ENCODE measurements at regions not wholly inside any gene's neighbourhood (a gene's known extent, or its start where the extent isn't known, plus 50 kb on each side); places are given as distances from the start of the nearest gene placed in this dataset.

GRCh38 chr22:26827611-26828010 lies 170.2 kb downstream of the MIAT start:
- Histone ChIP-seq H3K4me1 (replicated peaks in 1 of 4; ENCODE audit: control insufficient read depth in 3 of 4, insufficient read depth in 4 of 4, low read length in 3 of 4) (no peaks in the 10 kb centered on the region; a peak in 1 of 7 replicates), H2AK5ac (ENCODE audit: low read depth, low read length) (no peak overlapping the region), H4K8ac (ENCODE audit: extremely low read depth, insufficient read depth, low read length) (no peak overlapping the region), H3K79me1 (ENCODE audit: low read depth, low read length) (no peaks in the 10 kb centered on the region), H2BK12ac (ENCODE audit: low read depth, low read length) (no peak overlapping the region), H2AFZ (ENCODE audit: low read length) (no peak overlapping the region), H2BK120ac (replicated peaks; ENCODE audit: low read depth, low read length) (no peak overlapping the region), H2BK15ac (ENCODE audit: low read length) (no peak overlapping the region), H3K79me2 (ENCODE audit: control insufficient read depth in 1 of 2, insufficient read depth in 2 of 2, low read length in 2 of 2) (no peaks in the 10 kb centered on the region), H3K23me2 (ENCODE audit: low read depth, low read length) (no peaks in the 10 kb centered on the region), H3K4ac (replicated peaks; ENCODE audit: insufficient read length, low read depth, low read length) (no peak overlapping the region), H4K5ac (ENCODE audit: insufficient read length, low read depth, low read length) (no peak overlapping the region), H4K91ac (replicated peaks; ENCODE audit: insufficient read length, low read length) (no peak overlapping the region), H3K9ac (replicated peaks in 1 of 4; ENCODE audit: extremely low read depth in 1 of 4, low read depth in 3 of 4, low read length in 3 of 4) (no peak overlapping the region), H3K56ac (replicated peaks; ENCODE audit: insufficient read length, low read depth, low read length) (no peak overlapping the region), H3K23ac (ENCODE audit: insufficient read length) (no peak overlapping the region), H3K4me2 (ENCODE audit: insufficient read depth in 1 of 2, low read depth in 2 of 2, low read length in 2 of 2) (no peak overlapping the region), H3K36me3 (ENCODE audit: control insufficient read depth in 2 of 4, insufficient read depth in 4 of 4, low read length in 3 of 4) (no peaks in the 10 kb centered on the region), H3K27ac (ENCODE audit: low read depth, low read length) (no peak overlapping the region), H2BK20ac (ENCODE audit: low read length) (no peak overlapping the region), H3K18ac (ENCODE audit: extremely low read depth, low read length) (no peak overlapping the region), H2BK5ac (ENCODE audit: low read depth, low read length) (no peak overlapping the region), H3K27me3 (replicated peaks in 1 of 4; ENCODE audit: control insufficient read depth in 3 of 4, extremely low read depth in 1 of 4, insufficient read depth in 3 of 4, low read length in 3 of 4) (no peaks in the 10 kb centered on the region; a peak in 1 of 7 replicates), H4K20me1 (replicated peaks in 1 of 2; ENCODE audit: control insufficient read depth in 1 of 2, insufficient read depth in 2 of 2, low read length in 2 of 2) (no peaks in the 10 kb centered on the region), H3K9me3 (ENCODE audit: insufficient read depth in 2 of 2, low read depth in 1 of 2, low read length in 1 of 2) (no peaks in the 10 kb centered on the region), H3K14ac (ENCODE audit: insufficient read length) (no peak overlapping the region), H3K4me3 (ENCODE audit: extremely low read depth in 1 of 4, insufficient read depth in 2 of 4, low read depth in 3 of 4, low read length in 4 of 4) (no peak overlapping the region)
- FAIRE-seq: no peak
- 79% methylated on average over 4 of the region's 4 CpGs; no CpG with 5 or more reads in 1 of the 2 experiments for WGBS, 2 experiments (ENCODE audit: extremely low coverage in 1 of 2, insufficient coverage in 1 of 2, insufficient read length in 1 of 2, insufficient replicate concordance in 2 of 2, low coverage in 1 of 2, low lambda C conversion rate in 2 of 2, missing lambda C conversion rate in 1 of 2)
- ChIA-PET POLR2A (ENCODE audit: partially characterized antibody) (no interaction called here), CTCF (ENCODE audit: partially characterized antibody) (interaction anchor here (0.7 to 2.3 kb wide), 12 partner anchors 9 to 279 kb away, joined by 3 to 6 read pairs (median 5); no protein-coding TSS in a partner anchor)
- no peak for TF ChIP-seq HDAC6 (IDR thresholded peaks at IDR 0.05; ENCODE audit: low read depth, low read length)
- no peak for TF ChIP-seq CREB1 (IDR thresholded peaks at IDR 0.05)
- no peak for TF ChIP-seq KDM5A (IDR thresholded peaks at IDR 0.05; ENCODE audit: low read length)
- TF ChIP-seq SIX5 (IDR thresholded peaks at IDR 0.05; ENCODE audit: low read depth, low read length): no peak
- no peak for TF ChIP-seq EZH2 (IDR thresholded peaks at IDR 0.05; ENCODE audit: low read depth, low read length, severe bottlenecking)
- TF ChIP-seq CBX5 (IDR thresholded peaks at IDR 0.05; ENCODE audit: low read depth, low read length): no peak
- no peak for TF ChIP-seq EP300 (IDR thresholded peaks at IDR 0.05; ENCODE audit: borderline replicate concordance in 1 of 2, low read depth in 2 of 2, low read length in 2 of 2)
- no peak for DNase-seq (ENCODE audit: low read depth in 1 of 2, low spot score in 2 of 2)

Measured in H1 (cell line).